ENCODE measurements at regions not wholly inside any gene's neighbourhood (a gene's known extent, or its start where the extent isn't known, plus 50 kb on each side); places are given as distances from the start of the nearest gene placed in this dataset.

GRCh38 chr2:47651296-47651695, 80.5 kb upstream of the KCNK12 start:
- TF ChIP-seq CTCF (IDR thresholded peaks at IDR 0.05) (no peak), POLR2A (IDR thresholded peaks at IDR 0.05) (no peak)
- ATAC-seq (no peak), DNase-seq (no peak)
- H3K9me3 ChIP-seq, result no peaks in the 10 kb centered on the region
- no peaks in the 10 kb centered on the region for H3K27me3 ChIP-seq
- H3K4me1 ChIP-seq, result no peaks in the 10 kb centered on the region
- no peaks in the 10 kb centered on the region for H3K36me3 ChIP-seq
- no peak overlapping the region for H3K4me3 ChIP-seq
- no peak overlapping the region for H3K27ac ChIP-seq
- intact Hi-C loops (cut with DNase I), result no loop called here
- 60% methylated on average over 1 of the region's 5 CpGs for WGBS (ENCODE audit: insufficient coverage, low coverage, low lambda C conversion rate, missing lambda C conversion rate)

GRCh38 chr2:47650001-47650535, 79.3 kb upstream of the KCNK12 start:
- Histone ChIP-seq H3K27me3 (no peaks in the 10 kb centered on the region), H3K4me3 (no peak overlapping the region), H3K4me1 (no peaks in the 10 kb centered on the region), H3K9me3 (no peaks in the 10 kb centered on the region), H3K27ac (no peak overlapping the region), H3K36me3 (no peaks in the 10 kb centered on the region)
- intact Hi-C loops (cut with DNase I), result no loop called here
- TF ChIP-seq POLR2A (IDR thresholded peaks at IDR 0.05) (no peak), CTCF (IDR thresholded peaks at IDR 0.05) (no peak)
- ATAC-seq (no peak), DNase-seq (no peak)
- WGBS (ENCODE audit: insufficient coverage, low coverage, low lambda C conversion rate, missing lambda C conversion rate), result 69% methylated on average over 3 of the region's 9 CpGs

GRCh38 chr2:47645246-47645645, 74.5 kb upstream of the KCNK12 start:
- H3K9me3 ChIP-seq, result no peaks in the 10 kb centered on the region
- intact Hi-C loops (cut with DNase I), result no loop called here
- WGBS (ENCODE audit: insufficient coverage, low coverage, low lambda C conversion rate, missing lambda C conversion rate), result 0% methylated on average over 1 of the region's 1 CpG
- DNase-seq (no peak), ATAC-seq (no peak)
- H3K27ac ChIP-seq, result no peak overlapping the region
- no peak overlapping the region for H3K4me3 ChIP-seq
- H3K36me3 ChIP-seq, result no peaks in the 10 kb centered on the region
- no peaks in the 10 kb centered on the region for H3K27me3 ChIP-seq
- TF ChIP-seq POLR2A (IDR thresholded peaks at IDR 0.05) (no peak), CTCF (IDR thresholded peaks at IDR 0.05) (no peak)
- H3K4me1 ChIP-seq, result no peaks in the 10 kb centered on the region

GRCh38 chr2:47644351-47644750, 73.6 kb upstream of the KCNK12 start:
- H3K4me1 ChIP-seq, result no peaks in the 10 kb centered on the region
- no peak for TF ChIP-seq CTCF (IDR thresholded peaks at IDR 0.05)
- TF ChIP-seq POLR2A (IDR thresholded peaks at IDR 0.05), result no peak
- no peak overlapping the region for H3K4me3 ChIP-seq
- no peak overlapping the region for H3K27ac ChIP-seq
- H3K9me3 ChIP-seq, result no peaks in the 10 kb centered on the region
- ATAC-seq (no peak), DNase-seq (no peak)
- 76% methylated on average over 3 of the region's 4 CpGs for WGBS (ENCODE audit: insufficient coverage, low coverage, low lambda C conversion rate, missing lambda C conversion rate)
- intact Hi-C loops (cut with DNase I), result no loop called here
- no peaks in the 10 kb centered on the region for H3K36me3 ChIP-seq
- no peaks in the 10 kb centered on the region for H3K27me3 ChIP-seq

GRCh38 chr2:47641366-47641765, 70.6 kb upstream of the KCNK12 start:
- no peak for ATAC-seq

More at GRCh38 chr2:47641366-47641765, 70.6 kb upstream of the KCNK12 start:
- intact Hi-C loops (cut with DNase I), result no loop called here
- TF ChIP-seq CTCF (IDR thresholded peaks at IDR 0.05) (no peak), POLR2A (IDR thresholded peaks at IDR 0.05) (no peak)
- Histone ChIP-seq H3K36me3 (no peaks in the 10 kb centered on the region), H3K4me1 (no peaks in the 10 kb centered on the region), H3K9me3 (no peaks in the 10 kb centered on the region), H3K27ac (no peak overlapping the region), H3K4me3 (no peak overlapping the region), H3K27me3 (no peaks in the 10 kb centered on the region)
- no peak for DNase-seq
- 61% methylated on average over 2 of the region's 2 CpGs for WGBS (ENCODE audit: insufficient coverage, low coverage, low lambda C conversion rate, missing lambda C conversion rate)

Data from right lobe of liver (tissue), 6 donors.